ENCODE measurements at regions not wholly inside any gene's neighbourhood (a gene's known extent, or its start where the extent isn't known, plus 50 kb on each side); places are given as distances from the start of the nearest gene placed in this dataset.

- TF ChIP-seq, protein P1, sequence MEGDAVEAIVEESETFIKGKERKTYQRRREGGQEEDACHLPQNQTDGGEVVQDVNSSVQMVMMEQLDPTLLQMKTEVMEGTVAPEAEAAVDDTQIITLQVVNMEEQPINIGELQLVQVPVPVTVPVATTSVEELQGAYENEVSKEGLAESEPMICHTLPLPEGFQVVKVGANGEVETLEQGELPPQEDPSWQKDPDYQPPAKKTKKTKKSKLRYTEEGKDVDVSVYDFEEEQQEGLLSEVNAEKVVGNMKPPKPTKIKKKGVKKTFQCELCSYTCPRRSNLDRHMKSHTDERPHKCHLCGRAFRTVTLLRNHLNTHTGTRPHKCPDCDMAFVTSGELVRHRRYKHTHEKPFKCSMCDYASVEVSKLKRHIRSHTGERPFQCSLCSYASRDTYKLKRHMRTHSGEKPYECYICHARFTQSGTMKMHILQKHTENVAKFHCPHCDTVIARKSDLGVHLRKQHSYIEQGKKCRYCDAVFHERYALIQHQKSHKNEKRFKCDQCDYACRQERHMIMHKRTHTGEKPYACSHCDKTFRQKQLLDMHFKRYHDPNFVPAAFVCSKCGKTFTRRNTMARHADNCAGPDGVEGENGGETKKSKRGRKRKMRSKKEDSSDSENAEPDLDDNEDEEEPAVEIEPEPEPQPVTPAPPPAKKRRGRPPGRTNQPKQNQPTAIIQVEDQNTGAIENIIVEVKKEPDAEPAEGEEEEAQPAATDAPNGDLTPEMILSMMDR (IDR thresholded peaks at IDR 0.05), result no peak
- no peak for TF ChIP-seq POLR2A (IDR thresholded peaks at IDR 0.05)
Measured at GRCh38 chr2:198880986-198881385, 576.8 kb downstream of the SATB2 start.
